Ectodermal cell (in vitro differentiated cells): ENCODE measurements at regions not wholly inside any gene's neighbourhood (a gene's known extent, or its start where the extent isn't known, plus 50 kb on each side); places are given as distances from the start of the nearest gene placed in this dataset.
"Not testable (repeated sequence)": the region's sequence is repeated elsewhere in the genome, so short reads cannot be mapped to it uniquely, and the experiment has no call there.

Source experiments
- H3K27ac ChIP-seq: 2 replicates; pipeline ENCODE4 v1.7.0; 2013; ENCODE audit warnings: mild to moderate bottlenecking, low read depth, low read length; ENCODE audit not compliant: insufficient read depth, poor library complexity, severe bottlenecking
- H3K27me3 ChIP-seq: 2 replicates; pipeline ENCODE4 v1.7.0; 2013; ENCODE audit warnings: mild to moderate bottlenecking, low read length; ENCODE audit not compliant: insufficient read depth, control insufficient read depth, poor library complexity, severe bottlenecking
- H3K36me3 ChIP-seq: one replicate; pipeline ENCODE4 v1.7.0; 2013; ENCODE audit warnings: low read length; ENCODE audit not compliant: control insufficient read depth, insufficient read depth
- H3K4me1 ChIP-seq: one replicate; pipeline ENCODE4 v1.7.0; 2013; ENCODE audit warnings: low read length; ENCODE audit not compliant: control insufficient read depth, insufficient read depth
- H3K4me3 ChIP-seq: 2 replicates; pipeline ENCODE4 v1.7.0; 2013; ENCODE audit warnings: low read depth, low read length, control low read depth; ENCODE audit not compliant: insufficient read depth
- H3K9me3 ChIP-seq: 2 replicates; pipeline ENCODE4 v1.7.0; 2013; ENCODE audit warnings: mild to moderate bottlenecking, low read length, moderate library complexity; ENCODE audit not compliant: control insufficient read depth
- WGBS, 2 experiments: methylation state at CpG; one replicate each; pipeline ENCODE4 v1.1.7; 2013; ENCODE audit warnings: missing lambda C conversion rate in 2 of 2; 5-methylcytosine and 5-hydroxymethylcytosine counted together

- Histone ChIP-seq H3K36me3 (no peaks in the 10 kb centered on the region), H3K9me3 (no peaks in the 10 kb centered on the region), H3K27me3 (no peaks in the 10 kb centered on the region), H3K27ac (no peak overlapping the region), H3K4me1 (no peaks in the 10 kb centered on the region), H3K4me3 (no peak overlapping the region)
Observed at GRCh38 chr10:31668326-31668725, 260.3 kb downstream of the ARHGAP12 start.

- 96 to 98% methylated on average over 3 of the region's 3 CpGs for WGBS, 2 experiments
- not testable (repeated sequence) for H3K36me3 ChIP-seq, H3K9me3 ChIP-seq, H3K4me1 ChIP-seq, H3K27me3 ChIP-seq, H3K4me3 ChIP-seq, H3K27ac ChIP-seq
Observed at GRCh38 chr10:31665764-31666279, 262.8 kb downstream of the ARHGAP12 start.

DNA sequence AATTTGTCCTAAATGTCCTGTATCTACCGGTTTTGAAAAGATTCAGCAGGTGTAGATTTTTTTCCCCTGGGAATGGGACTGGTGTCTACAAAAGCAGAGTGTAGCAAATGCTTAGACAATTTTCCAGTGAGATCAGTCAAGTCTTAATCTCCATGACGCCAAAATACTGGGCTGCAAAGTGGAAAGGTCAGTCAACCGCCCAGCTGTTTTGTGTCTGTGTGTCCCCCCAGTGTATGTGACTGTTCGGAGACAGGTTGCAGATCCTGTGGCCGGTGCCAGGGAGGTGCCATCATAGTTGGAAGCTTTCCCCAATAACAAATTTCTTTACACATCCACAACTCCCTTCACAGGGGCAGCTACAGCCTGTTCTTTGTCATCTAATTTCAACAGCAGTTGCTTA, 263.8 kb downstream of the ARHGAP12 start:
- Histone ChIP-seq H3K36me3 (no peaks in the 10 kb centered on the region), H3K4me1 (no peaks in the 10 kb centered on the region), H3K9me3 (no peaks in the 10 kb centered on the region), H3K27me3 (no peaks in the 10 kb centered on the region), H3K27ac (no peak overlapping the region), H3K4me3 (no peak overlapping the region)
- 87 to 92% methylated on average over 5 of the region's 5 CpGs for WGBS, 2 experiments

- WGBS, 2 experiments: 87 to 93% methylated on average over 9 of the region's 9 CpGs
- not testable (repeated sequence) for H3K27me3 ChIP-seq, H3K4me1 ChIP-seq, H3K27ac ChIP-seq, H3K9me3 ChIP-seq, H3K36me3 ChIP-seq, H3K4me3 ChIP-seq
Observed at GRCh38 chr10:31664071-31664470, 264.6 kb downstream of the ARHGAP12 start.

DNA sequence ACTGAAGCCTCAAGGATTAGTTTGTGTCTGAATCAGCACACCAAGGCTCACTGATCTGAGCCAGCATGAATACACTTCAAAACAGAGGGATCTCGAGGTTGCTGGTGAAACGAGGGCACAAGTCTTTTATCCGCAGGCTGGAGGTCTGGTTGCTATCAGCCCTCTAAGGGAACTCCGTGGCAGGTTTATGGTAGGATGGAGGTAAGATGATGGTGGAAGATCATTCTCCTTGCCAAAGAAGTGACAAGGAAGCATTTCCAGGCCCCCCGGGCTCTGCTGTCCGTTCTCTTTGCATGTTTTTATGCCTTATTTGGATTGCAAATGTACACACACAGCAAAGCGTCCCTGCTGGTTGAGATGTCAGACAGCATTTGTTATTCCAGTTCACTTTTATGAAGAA, 268.3 kb downstream of the ARHGAP12 start:
- H3K36me3 ChIP-seq: no peaks in the 10 kb centered on the region
- no peak overlapping the region for H3K4me3 ChIP-seq
- H3K4me1 ChIP-seq: no peaks in the 10 kb centered on the region
- no peaks in the 10 kb centered on the region for H3K9me3 ChIP-seq
- H3K27me3 ChIP-seq: no peaks in the 10 kb centered on the region
- 81 to 86% methylated on average over 7 of the region's 7 CpGs for WGBS, 2 experiments
- no peak overlapping the region for H3K27ac ChIP-seq

DNA sequence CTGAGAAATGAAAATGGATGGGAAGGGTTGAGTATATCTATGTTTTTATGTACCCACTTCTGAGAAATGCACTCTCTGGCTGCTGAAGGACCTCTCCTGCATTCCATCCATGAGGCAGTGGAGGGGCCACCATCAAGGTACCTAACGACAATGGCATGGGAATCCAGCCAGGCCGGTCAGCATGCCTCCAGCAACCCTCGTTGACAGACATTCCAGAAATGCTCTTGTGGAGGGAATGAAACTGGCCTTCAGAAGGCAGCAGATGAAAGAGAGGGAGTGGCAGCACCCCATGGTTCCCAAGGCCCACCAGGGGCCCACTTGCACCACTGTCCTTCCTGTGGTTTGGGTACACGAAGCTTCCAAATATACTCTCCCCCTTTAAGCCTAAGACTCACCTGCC, 269.0 kb downstream of the ARHGAP12 start:
- H3K27me3 ChIP-seq: no peaks in the 10 kb centered on the region
- no peak overlapping the region for H3K4me3 ChIP-seq
- H3K9me3 ChIP-seq: no peaks in the 10 kb centered on the region
- WGBS, 2 experiments: 77 to 83% methylated on average over 4 of the region's 4 CpGs
- H3K36me3 ChIP-seq: no peaks in the 10 kb centered on the region
- H3K27ac ChIP-seq: no peak overlapping the region
- H3K4me1 ChIP-seq: no peaks in the 10 kb centered on the region

- Histone ChIP-seq H3K4me1 (no peaks in the 10 kb centered on the region), H3K4me3 (no peak overlapping the region), H3K36me3 (no peaks in the 10 kb centered on the region), H3K9me3 (no peaks in the 10 kb centered on the region), H3K27ac (no peak overlapping the region), H3K27me3 (no peaks in the 10 kb centered on the region)
- 89 to 96% methylated on average over 2 of the region's 2 CpGs for WGBS, 2 experiments
Observed at GRCh38 chr10:31657434-31657872, 271.2 kb downstream of the ARHGAP12 start.

GRCh38 chr10:31656851-31657433, 271.7 kb downstream of the ARHGAP12 start:
- Histone ChIP-seq H3K9me3 (no peaks in the 10 kb centered on the region), H3K4me3 (no peak overlapping the region), H3K4me1 (no peaks in the 10 kb centered on the region), H3K27ac (no peak overlapping the region), H3K27me3 (no peaks in the 10 kb centered on the region), H3K36me3 (no peaks in the 10 kb centered on the region)
- 82 to 91% methylated on average over 1 of the region's 1 CpG for WGBS, 2 experiments

GRCh38 chr10:31652038-31652437, 276.6 kb downstream of the ARHGAP12 start:
- WGBS, 2 experiments: no CpG with 5 or more reads among the region's 1 CpG
- no peaks in the 10 kb centered on the region for H3K36me3 ChIP-seq
- H3K9me3 ChIP-seq: no peaks in the 10 kb centered on the region

GRCh38 chr10:31650010-31650409, 278.6 kb downstream of the ARHGAP12 start:
- H3K4me1 ChIP-seq: no peaks in the 10 kb centered on the region
- H3K4me3 ChIP-seq: no peak overlapping the region
- H3K27ac ChIP-seq: no peak overlapping the region
- WGBS, 2 experiments: 89 to 92% methylated on average over 8 of the region's 8 CpGs
- no peaks in the 10 kb centered on the region for H3K9me3 ChIP-seq
- no peaks in the 10 kb centered on the region for H3K27me3 ChIP-seq
- no peaks in the 10 kb centered on the region for H3K36me3 ChIP-seq

More at GRCh38 chr10:31652038-31652437, 276.6 kb downstream of the ARHGAP12 start:
- Histone ChIP-seq H3K4me1 (no peaks in the 10 kb centered on the region), H3K27ac (no peak overlapping the region), H3K4me3 (no peak overlapping the region), H3K27me3 (no peaks in the 10 kb centered on the region)

GRCh38 chr10:31648966-31649365, 279.7 kb downstream of the ARHGAP12 start:
- Histone ChIP-seq H3K36me3 (no peaks in the 10 kb centered on the region), H3K27me3 (no peaks in the 10 kb centered on the region), H3K9me3 (no peaks in the 10 kb centered on the region), H3K4me3 (no peak overlapping the region), H3K27ac (no peak overlapping the region), H3K4me1 (no peaks in the 10 kb centered on the region)
- 95 to 97% methylated on average over 7 to 8 of the region's 8 CpGs for WGBS, 2 experiments
